RWPE2 (cell line): ENCODE measurements at regions not wholly inside any gene's neighbourhood (a gene's known extent, or its start where the extent isn't known, plus 50 kb on each side); places are given as distances from the start of the nearest gene placed in this dataset.

Experiments used
- ATAC-seq: fragments of 200-7000 bp; cut with Tn5 transposase; 3 replicates; pipeline ENCODE4 v1.9.1; 2021; ENCODE audit warnings: low read depth
- DNase-seq: peaks from one replicate; pipeline ENCODE4 v3.0.0-alpha.2; 2020; ENCODE audit warnings: low spot score
- H3K27ac ChIP-seq: fragments of 450-650 bp; 2 replicates; pipeline ENCODE4 v1.5.1; 2017; ENCODE audit warnings: mild to moderate bottlenecking; ENCODE audit not compliant: poor library complexity, severe bottlenecking
- H3K27me3 ChIP-seq: fragments of 250-450 bp; sonication (Bioruptor Pico); 2 replicates; pipeline ENCODE4 v1.5.1; 2021; ENCODE audit warnings: mild to moderate bottlenecking, moderate library complexity; ENCODE audit not compliant: insufficient read depth, poor library complexity, severe bottlenecking
- H3K36me3 ChIP-seq: fragments of 250-450 bp; sonication (Bioruptor Pico); 2 replicates; pipeline ENCODE4 v1.5.1; 2020; ENCODE audit warnings: low read depth, mild to moderate bottlenecking, moderate library complexity
- H3K4me1 ChIP-seq: fragments of 250-450 bp; sonication (Bioruptor Pico); 2 replicates; pipeline ENCODE4 v1.5.1; 2021; ENCODE audit warnings: mild to moderate bottlenecking, moderate library complexity; ENCODE audit not compliant: insufficient read depth, poor library complexity, severe bottlenecking
- H3K4me3 ChIP-seq: fragments of 250-450 bp; sonication (Bioruptor Pico); 2 replicates; pipeline ENCODE4 v1.5.1; 2021; ENCODE audit warnings: mild to moderate bottlenecking, moderate library complexity; ENCODE audit not compliant: severe bottlenecking
- H3K9me3 ChIP-seq: fragments of 250-450 bp; sonication (Bioruptor Pico); 2 replicates; pipeline ENCODE4 v1.5.1; 2021; ENCODE audit warnings: mild to moderate bottlenecking, moderate library complexity; ENCODE audit not compliant: severe bottlenecking
- TF ChIP-seq, protein P1 (sequence below): fragments of 450-650 bp; IDR thresholded peaks from one replicate; pipeline ENCODE4 v1.5.1; 2017; ENCODE audit warnings: mild to moderate bottlenecking, moderate library complexity; ENCODE audit not compliant: poor library complexity, severe bottlenecking

DNA sequence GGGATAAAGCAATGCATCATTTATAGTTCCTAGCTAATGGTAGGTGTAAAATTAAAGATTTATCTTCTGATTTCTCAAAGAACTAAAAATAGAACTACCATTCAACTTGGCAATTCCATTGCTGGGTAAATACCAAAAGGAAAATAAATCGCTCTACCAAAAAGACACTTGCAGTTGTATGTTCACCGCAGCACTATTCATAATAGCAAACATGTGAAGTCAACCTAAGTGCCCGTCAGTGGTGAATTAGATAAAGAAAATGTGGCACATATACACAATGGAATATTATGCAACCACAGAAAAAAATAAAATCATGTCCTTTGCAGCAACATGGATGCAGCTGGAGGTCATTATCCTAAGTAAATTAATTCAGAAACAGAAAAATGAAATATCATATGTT, 192.8 kb upstream of the ADRA1D start:
- no peak for DNase-seq
- Histone ChIP-seq H3K36me3 (no peaks in the 10 kb centered on the region), H3K9me3 (no peaks in the 10 kb centered on the region), H3K4me1 (peaks cover 27% of the 10 kb centered on the region), H3K27me3 (no peaks in the 10 kb centered on the region), H3K27ac (peak overlapping the region; percentile 92), H3K4me3 (no peak overlapping the region)
- no peak for ATAC-seq
- TF ChIP-seq, protein P1, sequence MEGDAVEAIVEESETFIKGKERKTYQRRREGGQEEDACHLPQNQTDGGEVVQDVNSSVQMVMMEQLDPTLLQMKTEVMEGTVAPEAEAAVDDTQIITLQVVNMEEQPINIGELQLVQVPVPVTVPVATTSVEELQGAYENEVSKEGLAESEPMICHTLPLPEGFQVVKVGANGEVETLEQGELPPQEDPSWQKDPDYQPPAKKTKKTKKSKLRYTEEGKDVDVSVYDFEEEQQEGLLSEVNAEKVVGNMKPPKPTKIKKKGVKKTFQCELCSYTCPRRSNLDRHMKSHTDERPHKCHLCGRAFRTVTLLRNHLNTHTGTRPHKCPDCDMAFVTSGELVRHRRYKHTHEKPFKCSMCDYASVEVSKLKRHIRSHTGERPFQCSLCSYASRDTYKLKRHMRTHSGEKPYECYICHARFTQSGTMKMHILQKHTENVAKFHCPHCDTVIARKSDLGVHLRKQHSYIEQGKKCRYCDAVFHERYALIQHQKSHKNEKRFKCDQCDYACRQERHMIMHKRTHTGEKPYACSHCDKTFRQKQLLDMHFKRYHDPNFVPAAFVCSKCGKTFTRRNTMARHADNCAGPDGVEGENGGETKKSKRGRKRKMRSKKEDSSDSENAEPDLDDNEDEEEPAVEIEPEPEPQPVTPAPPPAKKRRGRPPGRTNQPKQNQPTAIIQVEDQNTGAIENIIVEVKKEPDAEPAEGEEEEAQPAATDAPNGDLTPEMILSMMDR, result no peak

DNA sequence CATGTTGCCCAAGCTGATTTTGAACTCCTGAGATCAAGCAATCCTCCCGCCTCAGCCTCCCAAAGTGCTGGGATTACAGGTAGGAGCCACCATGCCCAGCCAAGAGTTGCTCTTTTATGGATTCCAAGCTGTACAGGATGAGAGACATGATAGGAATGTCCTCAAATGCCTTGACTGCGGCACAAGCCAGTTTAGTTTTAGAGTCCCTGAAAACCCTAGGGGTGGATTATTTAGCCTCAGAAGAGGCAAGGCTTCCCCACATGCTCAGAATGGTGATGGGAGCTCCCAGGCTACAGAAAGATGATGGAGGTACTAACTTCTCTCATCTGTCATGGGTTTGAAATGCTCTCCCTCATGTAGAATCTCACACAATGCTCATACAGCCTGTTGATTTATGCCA, 192.1 kb upstream of the ADRA1D start:
- DNase-seq (no peak), ATAC-seq (no peak)
- H3K27ac ChIP-seq, result no peak overlapping the region
- H3K9me3 ChIP-seq, result no peaks in the 10 kb centered on the region
- H3K36me3 ChIP-seq, result no peaks in the 10 kb centered on the region
- TF ChIP-seq, protein P1, result no peak
- peaks cover 27% of the 10 kb centered on the region for H3K4me1 ChIP-seq
- no peak overlapping the region for H3K4me3 ChIP-seq
- no peaks in the 10 kb centered on the region for H3K27me3 ChIP-seq

DNA sequence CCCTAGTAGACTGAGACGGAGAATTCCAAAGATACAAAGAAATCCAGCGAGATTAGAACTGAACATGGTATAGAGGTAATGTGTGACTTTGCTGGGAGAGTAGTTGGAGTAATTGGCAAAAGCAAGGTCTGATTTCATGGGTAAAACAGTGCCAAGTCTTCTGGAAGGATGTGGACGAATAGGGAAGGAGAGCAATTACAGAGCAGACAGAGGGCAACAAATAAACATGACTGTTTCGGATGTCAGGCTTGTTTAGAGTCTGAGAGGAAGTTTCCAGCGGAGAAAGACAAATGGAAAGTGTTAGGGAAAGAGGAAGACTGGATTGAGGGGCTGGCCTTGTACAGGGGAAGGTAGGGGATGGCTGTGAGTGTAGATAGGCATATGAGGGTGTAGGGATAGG, 190.4 kb upstream of the ADRA1D start:
- DNase-seq (no peak), ATAC-seq (no peak)
- Histone ChIP-seq H3K9me3 (no peaks in the 10 kb centered on the region), H3K27ac (no peak overlapping the region), H3K36me3 (no peaks in the 10 kb centered on the region), H3K4me1 (peaks cover 20% of the 10 kb centered on the region), H3K4me3 (no peak overlapping the region), H3K27me3 (no peaks in the 10 kb centered on the region)
- TF ChIP-seq, protein P1, result no peak

DNA sequence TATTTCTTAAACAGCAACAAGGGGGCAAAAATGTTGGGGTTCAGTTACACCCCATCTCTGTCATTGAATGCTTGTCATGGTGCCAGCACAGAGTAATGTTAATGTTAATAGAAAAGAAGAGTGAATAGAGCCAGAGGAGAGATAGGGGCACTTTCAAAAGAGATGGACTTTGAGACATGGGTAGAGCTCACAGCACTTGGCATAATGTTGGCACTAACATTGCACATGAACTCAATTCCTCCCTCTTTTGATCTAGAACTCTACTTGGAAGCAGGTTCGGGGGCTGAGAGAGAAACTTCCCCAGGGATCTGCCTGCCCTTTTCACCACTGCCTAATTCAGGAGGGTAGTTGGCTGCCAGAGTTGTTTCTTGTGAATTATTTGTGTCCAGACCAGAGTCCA, 188.0 kb upstream of the ADRA1D start:
- ATAC-seq, result no peak
- no peaks in the 10 kb centered on the region for H3K27me3 ChIP-seq
- H3K27ac ChIP-seq, result no peak overlapping the region
- H3K4me1 ChIP-seq, result no peaks in the 10 kb centered on the region
- no peaks in the 10 kb centered on the region for H3K36me3 ChIP-seq
- H3K4me3 ChIP-seq, result no peak overlapping the region
- DNase-seq, result no peak
- H3K9me3 ChIP-seq, result no peaks in the 10 kb centered on the region
- TF ChIP-seq, protein P1, result no peak

DNA sequence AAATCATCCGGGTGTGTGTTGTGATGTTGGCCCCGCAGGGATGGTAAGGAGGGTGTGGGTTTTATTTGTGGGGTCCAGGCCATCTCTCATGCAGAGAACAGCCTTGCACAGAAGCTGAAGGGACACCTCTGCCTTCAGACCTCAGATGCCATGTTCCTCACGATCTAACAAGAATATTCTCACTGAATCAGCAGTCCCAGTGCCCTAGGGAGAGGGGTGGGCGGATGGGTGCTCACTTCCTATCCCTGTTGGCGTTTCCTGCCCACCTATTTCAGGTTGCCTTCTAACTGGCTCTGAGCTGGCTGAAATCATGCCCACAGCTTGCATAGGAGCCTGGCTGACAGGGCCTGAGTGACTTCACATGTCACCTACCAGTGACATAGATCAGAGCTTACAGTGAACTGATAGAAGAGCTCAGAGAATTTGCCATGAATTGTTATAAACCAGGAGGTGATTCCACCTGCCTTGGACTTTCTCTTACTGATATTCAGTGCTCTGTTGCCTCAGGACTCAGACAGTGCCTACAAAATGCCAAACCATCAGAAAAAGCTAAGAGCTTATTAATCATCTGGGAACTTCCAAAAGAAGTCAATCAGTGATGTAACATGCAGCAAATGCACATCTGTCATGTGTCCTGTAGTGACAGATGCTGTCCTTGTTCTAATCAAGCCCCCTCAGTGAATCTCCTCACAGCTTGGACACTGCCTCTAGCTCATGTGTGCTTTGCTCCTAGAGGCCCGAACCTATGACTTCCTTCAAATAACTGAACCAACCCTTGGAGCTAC, 186.8 kb upstream of the ADRA1D start:
- DNase-seq (no peak), ATAC-seq (no peak)
- TF ChIP-seq, protein P1, result no peak
- Histone ChIP-seq H3K9me3 (no peaks in the 10 kb centered on the region), H3K4me3 (no peak overlapping the region), H3K27ac (no peak overlapping the region), H3K36me3 (no peaks in the 10 kb centered on the region), H3K27me3 (no peaks in the 10 kb centered on the region), H3K4me1 (no peaks in the 10 kb centered on the region)
